GM06990 (cell line): ENCODE measurements at regions not wholly inside any gene's neighbourhood (a gene's known extent, or its start where the extent isn't known, plus 50 kb on each side); places are given as distances from the start of the nearest gene placed in this dataset.

Experiments
- DNase-seq: peaks from one replicate; pipeline ENCODE4 v3.0.0-alpha.2; 2011; ENCODE audit not compliant: insufficient read length; ENCODE audit errors: extremely low read depth
- H3K27me3 ChIP-seq: replicated peaks from 2 replicates; pipeline ENCODE4 v1.6.0; 2011; ENCODE audit warnings: low read length; ENCODE audit not compliant: control insufficient read depth, insufficient read depth
- H3K36me3 ChIP-seq: 2 replicates; pipeline ENCODE4 v1.5.1; 2011; ENCODE audit warnings: low read length; ENCODE audit not compliant: control insufficient read depth, insufficient read depth
- H3K4me3 ChIP-seq: replicated peaks from 2 replicates; pipeline ENCODE4 v1.5.1; 2011; ENCODE audit warnings: low read depth, mild to moderate bottlenecking, control low read depth, low read length
- TF ChIP-seq, protein P1 (sequence below): IDR thresholded peaks from 2 replicates; pipeline ENCODE4 v1.5.1; 2011; ENCODE audit warnings: low read length, control low read depth, mild to moderate bottlenecking, inconsistent platforms; ENCODE audit not compliant: insufficient read depth, poor library complexity, severe bottlenecking

DNA sequence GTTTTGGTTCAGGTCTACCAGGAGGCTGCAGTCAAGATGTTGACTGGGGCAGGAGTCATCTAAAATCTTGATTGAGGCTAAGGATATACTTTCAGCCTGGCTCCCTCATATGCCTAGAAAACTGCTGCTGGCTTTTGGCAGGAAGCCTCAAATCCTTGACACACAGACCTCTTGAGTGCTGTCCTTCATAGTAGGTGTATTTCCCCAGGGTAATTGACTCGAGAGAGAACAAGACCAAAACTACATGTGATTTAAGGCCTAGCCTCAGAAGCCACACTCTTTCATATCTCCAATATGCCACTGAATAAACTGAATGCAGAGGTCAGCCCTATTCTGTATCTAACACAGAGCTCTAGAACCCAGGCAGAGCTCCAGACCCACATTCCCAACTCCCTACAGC, 402.3 kb upstream of the ADAMTS16 start:
- H3K36me3 ChIP-seq = no peaks in the 10 kb centered on the region
- DNase-seq = no peak
- H3K27me3 ChIP-seq = no peaks in the 10 kb centered on the region
- no peak overlapping the region for H3K4me3 ChIP-seq
- TF ChIP-seq, protein P1, sequence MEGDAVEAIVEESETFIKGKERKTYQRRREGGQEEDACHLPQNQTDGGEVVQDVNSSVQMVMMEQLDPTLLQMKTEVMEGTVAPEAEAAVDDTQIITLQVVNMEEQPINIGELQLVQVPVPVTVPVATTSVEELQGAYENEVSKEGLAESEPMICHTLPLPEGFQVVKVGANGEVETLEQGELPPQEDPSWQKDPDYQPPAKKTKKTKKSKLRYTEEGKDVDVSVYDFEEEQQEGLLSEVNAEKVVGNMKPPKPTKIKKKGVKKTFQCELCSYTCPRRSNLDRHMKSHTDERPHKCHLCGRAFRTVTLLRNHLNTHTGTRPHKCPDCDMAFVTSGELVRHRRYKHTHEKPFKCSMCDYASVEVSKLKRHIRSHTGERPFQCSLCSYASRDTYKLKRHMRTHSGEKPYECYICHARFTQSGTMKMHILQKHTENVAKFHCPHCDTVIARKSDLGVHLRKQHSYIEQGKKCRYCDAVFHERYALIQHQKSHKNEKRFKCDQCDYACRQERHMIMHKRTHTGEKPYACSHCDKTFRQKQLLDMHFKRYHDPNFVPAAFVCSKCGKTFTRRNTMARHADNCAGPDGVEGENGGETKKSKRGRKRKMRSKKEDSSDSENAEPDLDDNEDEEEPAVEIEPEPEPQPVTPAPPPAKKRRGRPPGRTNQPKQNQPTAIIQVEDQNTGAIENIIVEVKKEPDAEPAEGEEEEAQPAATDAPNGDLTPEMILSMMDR = no peak

DNA sequence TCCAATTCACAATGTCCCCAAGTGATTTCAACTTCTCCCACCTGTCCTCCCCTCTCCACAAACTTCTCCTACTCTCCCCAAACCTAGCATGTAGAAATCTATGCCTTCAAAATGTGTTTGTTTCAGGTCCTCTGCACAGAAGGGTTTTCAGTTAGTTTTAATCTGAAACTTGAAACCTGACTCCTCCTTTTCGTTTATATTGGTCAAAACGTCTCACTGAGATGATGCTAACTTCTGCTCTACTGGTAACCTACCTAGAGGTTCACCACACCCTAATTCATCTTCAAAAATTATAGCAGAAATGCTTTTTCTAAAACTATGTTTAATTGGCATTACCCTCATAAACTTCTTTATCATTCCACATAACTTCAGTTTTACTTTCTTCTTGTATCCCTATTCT, 401.8 kb upstream of the ADAMTS16 start:
- Histone ChIP-seq H3K27me3 (no peaks in the 10 kb centered on the region), H3K36me3 (no peaks in the 10 kb centered on the region), H3K4me3 (no peak overlapping the region)
- DNase-seq = no peak
- TF ChIP-seq, protein P1 = no peak

GRCh38 chr5:4740156-4740555, 400.0 kb upstream of the ADAMTS16 start:
- H3K27me3 ChIP-seq = no peaks in the 10 kb centered on the region
- no peak overlapping the region for H3K4me3 ChIP-seq
- no peaks in the 10 kb centered on the region for H3K36me3 ChIP-seq
- no peak for DNase-seq
- TF ChIP-seq, protein P1 = no peak

DNA sequence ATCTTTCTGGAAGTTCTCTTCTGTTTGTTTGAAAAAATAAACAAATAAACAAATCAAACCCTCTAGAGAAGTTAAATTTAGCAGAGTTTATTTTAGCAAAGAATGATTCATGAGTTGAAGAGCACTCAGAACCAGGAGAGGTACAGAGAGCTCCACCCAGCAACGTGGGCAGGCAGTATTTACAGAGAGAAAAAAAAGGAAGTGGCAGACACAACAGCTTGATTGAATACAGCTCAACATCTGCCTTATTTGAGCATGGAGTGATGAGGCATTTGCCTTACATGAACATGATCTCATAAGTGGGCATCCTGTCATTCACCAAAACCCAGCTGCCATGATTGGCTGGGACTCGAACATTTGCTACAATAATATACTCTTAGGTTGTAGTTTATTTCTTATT, 381.6 kb upstream of the ADAMTS16 start:
- no peak for DNase-seq
- no peak overlapping the region for H3K4me3 ChIP-seq
- H3K27me3 ChIP-seq = no peaks in the 10 kb centered on the region
- H3K36me3 ChIP-seq = no peaks in the 10 kb centered on the region
- TF ChIP-seq, protein P1 = no peak

DNA sequence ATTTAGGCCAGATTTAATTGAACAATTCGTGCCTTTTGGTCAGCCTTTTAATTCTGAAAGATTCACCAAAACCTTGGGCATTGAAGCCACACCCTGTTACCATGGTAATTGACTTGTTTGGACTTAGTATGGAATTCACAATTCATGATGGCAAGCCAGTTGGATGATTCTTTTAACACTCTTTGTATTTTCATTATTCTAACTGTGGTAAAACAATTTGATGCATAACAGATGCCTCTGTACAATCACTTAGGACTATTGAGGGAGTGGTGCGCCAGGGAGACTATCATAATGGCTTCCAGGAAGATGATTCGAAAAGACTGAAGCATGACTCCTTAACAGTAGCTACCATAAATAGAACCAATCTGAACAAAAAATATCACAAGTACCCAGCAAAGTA, 381.1 kb upstream of the ADAMTS16 start:
- no peak for DNase-seq
- H3K36me3 ChIP-seq = no peaks in the 10 kb centered on the region
- TF ChIP-seq, protein P1 = no peak
- H3K27me3 ChIP-seq = no peaks in the 10 kb centered on the region
- no peak overlapping the region for H3K4me3 ChIP-seq

DNA sequence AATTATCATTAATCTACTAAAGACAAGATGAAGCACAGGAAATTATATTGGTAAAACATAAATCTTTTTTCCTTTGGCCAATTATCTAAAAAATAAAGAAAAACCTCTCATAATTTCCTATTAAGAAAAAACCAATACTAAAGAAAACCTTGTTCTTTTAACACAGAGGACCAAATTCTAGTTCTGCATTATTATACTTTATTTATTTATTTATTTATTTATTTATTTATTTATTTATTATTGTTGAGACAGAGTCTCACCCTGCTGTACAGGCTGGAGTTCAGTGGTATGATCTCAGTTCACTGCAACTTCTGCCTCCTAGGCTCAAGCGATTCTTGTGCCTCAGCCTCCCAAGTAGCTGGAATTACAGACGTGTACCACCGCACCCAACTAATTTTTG, 377.8 kb upstream of the ADAMTS16 start:
- no peaks in the 10 kb centered on the region for H3K36me3 ChIP-seq
- TF ChIP-seq, protein P1 = no peak
- H3K4me3 ChIP-seq = no peak overlapping the region
- DNase-seq = no peak
- no peaks in the 10 kb centered on the region for H3K27me3 ChIP-seq
